ENCODE measurements at regions not wholly inside any gene's neighbourhood (a gene's known extent, or its start where the extent isn't known, plus 50 kb on each side); places are given as distances from the start of the nearest gene placed in this dataset.
"Not testable (repeated sequence)": the region's sequence is repeated elsewhere in the genome, so short reads cannot be mapped to it uniquely, and the experiment has no call there.

DNA sequence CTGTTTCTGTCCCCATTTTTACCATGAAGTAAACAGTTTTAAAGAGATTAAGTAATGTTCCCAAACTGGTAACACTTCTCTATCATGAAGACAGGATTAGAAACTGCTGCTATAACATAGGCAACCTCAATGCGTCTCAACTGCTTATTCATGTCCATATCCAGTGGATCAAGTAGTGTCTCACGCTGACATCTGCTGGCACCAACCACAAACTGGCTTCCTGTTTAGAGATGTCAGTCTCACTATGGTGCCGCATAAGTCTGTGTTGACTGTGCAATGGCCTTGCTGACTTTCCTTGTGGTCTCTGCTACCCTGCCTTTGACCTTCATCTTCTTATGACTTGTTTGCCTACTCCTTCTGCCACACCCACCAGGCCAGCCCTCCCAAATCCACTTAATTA lies 369.6 kb upstream of the DPP6 start:
- no peak overlapping the region for H3K27ac ChIP-seq
- no peak for TF ChIP-seq POLR2A (IDR thresholded peaks at IDR 0.05)
- TF ChIP-seq, protein P1, sequence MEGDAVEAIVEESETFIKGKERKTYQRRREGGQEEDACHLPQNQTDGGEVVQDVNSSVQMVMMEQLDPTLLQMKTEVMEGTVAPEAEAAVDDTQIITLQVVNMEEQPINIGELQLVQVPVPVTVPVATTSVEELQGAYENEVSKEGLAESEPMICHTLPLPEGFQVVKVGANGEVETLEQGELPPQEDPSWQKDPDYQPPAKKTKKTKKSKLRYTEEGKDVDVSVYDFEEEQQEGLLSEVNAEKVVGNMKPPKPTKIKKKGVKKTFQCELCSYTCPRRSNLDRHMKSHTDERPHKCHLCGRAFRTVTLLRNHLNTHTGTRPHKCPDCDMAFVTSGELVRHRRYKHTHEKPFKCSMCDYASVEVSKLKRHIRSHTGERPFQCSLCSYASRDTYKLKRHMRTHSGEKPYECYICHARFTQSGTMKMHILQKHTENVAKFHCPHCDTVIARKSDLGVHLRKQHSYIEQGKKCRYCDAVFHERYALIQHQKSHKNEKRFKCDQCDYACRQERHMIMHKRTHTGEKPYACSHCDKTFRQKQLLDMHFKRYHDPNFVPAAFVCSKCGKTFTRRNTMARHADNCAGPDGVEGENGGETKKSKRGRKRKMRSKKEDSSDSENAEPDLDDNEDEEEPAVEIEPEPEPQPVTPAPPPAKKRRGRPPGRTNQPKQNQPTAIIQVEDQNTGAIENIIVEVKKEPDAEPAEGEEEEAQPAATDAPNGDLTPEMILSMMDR (IDR thresholded peaks at IDR 0.05), result no peak
- H3K4me3 ChIP-seq, result no peak overlapping the region
- intact Hi-C loops (cut with DNase I; ENCODE audit: low total_unique reads), result no loop called here
- H3K27me3 ChIP-seq, result no peaks in the 10 kb centered on the region
- H3K9me3 ChIP-seq, result no peaks in the 10 kb centered on the region
- H3K36me3 ChIP-seq, result no peaks in the 10 kb centered on the region
- DNase-seq, result no peak
- no peaks in the 10 kb centered on the region for H3K4me1 ChIP-seq

DNA sequence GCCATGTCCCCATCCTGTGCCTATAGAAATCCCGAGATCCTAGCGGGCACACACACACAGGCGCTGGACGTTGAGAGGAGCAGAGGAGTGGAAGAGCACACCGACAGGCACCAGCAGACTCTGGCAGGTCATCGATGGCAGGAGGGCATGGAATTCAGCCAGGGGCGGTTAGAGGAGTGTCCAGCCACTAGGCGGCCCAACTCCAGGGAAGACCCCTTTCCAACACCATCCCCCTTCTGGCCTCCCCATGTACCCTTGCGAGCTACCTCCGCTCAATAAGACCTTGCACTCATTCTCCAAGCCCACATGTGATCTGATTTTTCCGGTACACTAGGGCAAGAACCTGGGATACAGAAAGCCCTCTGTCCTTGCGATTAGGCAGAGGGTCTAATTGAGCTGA lies 356.0 kb upstream of the DPP6 start:
- no peak for DNase-seq
- TF ChIP-seq, protein P1 (IDR thresholded peaks at IDR 0.05), result no peak
- no peak for TF ChIP-seq POLR2A (IDR thresholded peaks at IDR 0.05)
- H3K27me3 ChIP-seq, result no peaks in the 10 kb centered on the region
- no peaks in the 10 kb centered on the region for H3K9me3 ChIP-seq
- H3K36me3 ChIP-seq, result no peaks in the 10 kb centered on the region
- H3K4me1 ChIP-seq, result no peaks in the 10 kb centered on the region
- H3K27ac ChIP-seq, result no peak overlapping the region
- H3K4me3 ChIP-seq, result no peak overlapping the region
- intact Hi-C loops (cut with DNase I; ENCODE audit: low total_unique reads), result no loop called here

DNA sequence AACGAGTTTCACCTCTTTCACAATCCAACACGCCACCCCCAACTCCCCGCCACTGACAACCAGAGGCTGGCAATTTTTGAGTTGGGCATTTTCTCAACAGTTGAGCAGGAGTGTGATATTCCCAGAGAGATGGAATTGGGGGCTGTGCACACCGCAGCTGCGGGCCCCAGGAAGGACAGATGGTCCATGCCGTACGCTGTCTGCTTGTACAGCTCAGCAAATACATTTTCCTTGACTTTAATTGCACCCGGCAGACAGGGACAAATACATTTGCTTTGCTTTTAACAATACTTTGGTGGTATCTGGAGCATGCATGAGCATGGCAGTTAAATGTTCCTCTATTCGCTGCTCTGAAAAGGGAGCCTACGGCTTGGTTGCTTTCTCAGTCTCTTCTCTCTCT lies 354.2 kb upstream of the DPP6 start:
- no peak for DNase-seq
- no peaks in the 10 kb centered on the region for H3K27me3 ChIP-seq
- no peaks in the 10 kb centered on the region for H3K4me1 ChIP-seq
- intact Hi-C loops (cut with DNase I; ENCODE audit: low total_unique reads), result no loop called here
- no peaks in the 10 kb centered on the region for H3K9me3 ChIP-seq
- H3K27ac ChIP-seq, result no peak overlapping the region
- TF ChIP-seq POLR2A (IDR thresholded peaks at IDR 0.05), result no peak
- TF ChIP-seq, protein P1 (IDR thresholded peaks at IDR 0.05), result no peak
- H3K4me3 ChIP-seq, result no peak overlapping the region
- H3K36me3 ChIP-seq, result no peaks in the 10 kb centered on the region

DNA sequence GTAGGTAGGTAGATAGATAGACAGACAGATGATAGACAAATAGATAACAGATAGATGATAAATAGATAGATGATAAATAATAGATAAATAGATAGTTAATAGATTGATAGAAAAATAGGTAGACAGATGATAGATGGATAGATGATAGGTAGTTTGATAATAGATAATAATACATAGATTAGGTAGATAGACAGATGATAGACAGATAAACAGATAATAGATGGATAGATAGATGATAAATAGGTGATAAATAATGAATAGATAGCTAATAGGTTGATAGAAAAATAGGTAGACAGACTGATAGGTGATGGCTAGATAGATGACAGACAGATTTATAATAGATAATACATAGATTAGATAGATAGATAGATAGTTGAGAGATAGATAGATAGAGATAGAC lies 350.5 kb upstream of the DPP6 start:
- no peaks in the 10 kb centered on the region for H3K36me3 ChIP-seq
- H3K27me3 ChIP-seq, result no peaks in the 10 kb centered on the region
- intact Hi-C loops (cut with DNase I; ENCODE audit: low total_unique reads), result no loop called here
- H3K4me1 ChIP-seq, result no peaks in the 10 kb centered on the region
- H3K4me3 ChIP-seq, result no peak overlapping the region
- no peaks in the 10 kb centered on the region for H3K9me3 ChIP-seq
- no peak for DNase-seq
- H3K27ac ChIP-seq, result no peak overlapping the region
- TF ChIP-seq, protein P1 (IDR thresholded peaks at IDR 0.05), result no peak
- TF ChIP-seq POLR2A (IDR thresholded peaks at IDR 0.05), result no peak

DNA sequence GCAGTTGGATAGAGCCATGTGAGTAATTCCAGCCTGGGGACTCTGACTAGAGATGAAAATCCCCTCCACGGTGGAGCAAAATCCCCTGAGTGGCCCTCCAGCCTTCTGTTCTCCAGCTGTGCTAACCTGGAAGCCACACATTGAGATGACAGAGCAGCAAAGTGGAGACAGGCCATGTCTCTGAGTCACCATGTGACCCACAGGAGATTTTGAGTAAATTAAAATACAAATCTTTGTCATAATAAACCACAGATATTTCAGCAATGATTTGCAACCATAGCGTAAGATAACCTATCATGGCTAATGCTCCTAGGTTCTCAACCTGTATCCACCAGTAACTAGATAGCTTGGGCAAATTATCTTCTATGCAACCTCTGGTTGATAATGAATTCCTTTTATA lies 328.3 kb upstream of the DPP6 start:
- H3K27me3 ChIP-seq; H3K36me3 ChIP-seq; H3K4me1 ChIP-seq; DNase-seq; H3K9me3 ChIP-seq; H3K27ac ChIP-seq; intact Hi-C loops (cut with DNase I; ENCODE audit: low total_unique reads); H3K4me3 ChIP-seq: not testable (repeated sequence)

DNA sequence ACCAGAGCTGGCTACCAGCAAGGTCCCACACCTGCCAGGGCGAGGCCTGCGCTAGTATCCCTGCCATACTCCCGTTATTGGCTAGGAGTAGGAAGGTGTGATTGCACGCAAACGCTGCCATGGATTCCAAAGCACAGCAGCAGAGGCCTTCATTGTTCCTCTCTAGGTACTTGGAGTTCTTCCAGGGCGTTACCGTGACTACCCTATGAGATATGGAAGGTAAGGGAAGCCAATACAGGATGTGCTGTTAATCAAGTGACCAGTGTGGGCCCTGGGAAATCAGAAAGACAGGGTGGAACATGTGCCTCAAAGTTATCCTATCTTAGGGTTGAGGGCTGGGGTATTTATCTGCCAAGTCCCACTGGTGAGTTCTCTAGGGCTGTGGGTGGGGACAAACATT lies 320.7 kb upstream of the DPP6 start:
- H3K4me3 ChIP-seq; DNase-seq; H3K27me3 ChIP-seq; H3K9me3 ChIP-seq; H3K27ac ChIP-seq; H3K36me3 ChIP-seq; H3K4me1 ChIP-seq; intact Hi-C loops (cut with DNase I; ENCODE audit: low total_unique reads): not testable (repeated sequence)

DNA sequence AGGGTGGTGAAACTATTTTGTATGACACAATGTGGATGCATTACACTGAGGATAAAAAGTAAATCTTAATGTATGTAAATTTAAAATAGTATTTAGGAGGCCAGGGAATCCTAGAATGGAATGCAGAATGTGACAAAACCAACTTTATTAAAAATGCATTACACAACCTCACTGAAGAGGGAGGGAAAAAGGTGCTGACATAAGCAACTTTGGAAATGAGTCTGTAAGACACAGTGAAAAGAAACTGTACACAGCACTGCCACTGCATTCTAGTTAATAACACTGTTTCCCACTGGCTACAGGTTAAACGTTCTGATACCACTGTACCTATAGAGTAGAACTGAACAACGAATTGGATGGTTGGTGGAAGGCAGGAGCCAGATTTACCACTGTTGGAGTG lies 308.8 kb upstream of the DPP6 start:
- H3K4me1 ChIP-seq; H3K27ac ChIP-seq; intact Hi-C loops (cut with DNase I; ENCODE audit: low total_unique reads); H3K36me3 ChIP-seq; H3K9me3 ChIP-seq; H3K4me3 ChIP-seq; H3K27me3 ChIP-seq; DNase-seq: not testable (repeated sequence)

DNA sequence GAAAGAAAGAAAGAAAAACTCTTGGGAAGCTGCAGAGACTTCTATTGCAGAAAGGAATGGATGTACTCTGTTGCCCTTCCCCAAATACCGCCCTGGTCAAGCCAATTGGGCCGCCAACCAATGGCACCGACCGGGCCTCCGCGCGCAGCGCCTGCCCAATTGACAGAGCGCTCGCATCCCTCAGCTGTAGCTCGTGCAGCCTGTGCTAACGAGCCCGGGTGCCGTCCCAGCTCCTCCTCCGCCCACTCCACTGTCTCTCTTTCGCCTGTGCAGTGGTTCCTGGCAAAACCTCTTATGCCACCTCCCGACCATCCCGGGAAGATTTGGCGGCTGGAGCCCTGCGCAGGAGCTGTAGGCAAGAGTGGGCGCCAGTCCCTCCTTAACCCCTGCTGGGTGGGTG lies 304.2 kb upstream of the DPP6 start:
- H3K36me3 ChIP-seq; H3K9me3 ChIP-seq; H3K27me3 ChIP-seq; intact Hi-C loops (cut with DNase I; ENCODE audit: low total_unique reads); H3K4me1 ChIP-seq: not testable (repeated sequence)
- DNase-seq, result peak; percentile 53 to 79
- H3K4me3 ChIP-seq, result peak overlapping the region; percentile 14 to 23
- H3K27ac ChIP-seq, result peak overlapping the region; percentile 54 to 59

DNA sequence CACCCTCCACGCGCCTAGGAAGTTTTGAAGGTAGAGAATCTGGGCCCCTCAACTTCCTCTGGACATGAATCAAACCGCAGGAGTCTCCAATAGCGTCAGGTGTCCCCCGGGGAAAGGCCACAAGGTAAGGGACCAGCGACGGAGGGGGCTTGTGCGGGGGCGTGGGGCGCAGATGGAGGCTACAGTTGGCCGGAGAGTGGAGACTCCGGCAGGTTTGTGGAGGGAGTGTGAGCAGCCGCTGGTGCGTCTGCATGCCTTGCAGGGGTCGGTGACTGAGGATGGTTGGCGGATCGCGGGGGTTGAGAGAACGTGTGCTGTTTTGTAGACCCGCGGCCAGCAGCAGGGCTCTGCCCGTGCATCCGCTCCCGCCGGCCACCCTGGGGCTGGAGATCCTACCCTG lies 303.3 kb upstream of the DPP6 start:
- DNase-seq, result peak in 1 of 2 donors; percentile 13
- H3K27me3 ChIP-seq; H3K9me3 ChIP-seq; H3K4me1 ChIP-seq; intact Hi-C loops (cut with DNase I; ENCODE audit: low total_unique reads); H3K36me3 ChIP-seq: not testable (repeated sequence)
- Histone ChIP-seq H3K27ac (peak overlapping the region; percentile 64 to 78), H3K4me3 (peak overlapping the region; percentile 46 to 49)

DNA sequence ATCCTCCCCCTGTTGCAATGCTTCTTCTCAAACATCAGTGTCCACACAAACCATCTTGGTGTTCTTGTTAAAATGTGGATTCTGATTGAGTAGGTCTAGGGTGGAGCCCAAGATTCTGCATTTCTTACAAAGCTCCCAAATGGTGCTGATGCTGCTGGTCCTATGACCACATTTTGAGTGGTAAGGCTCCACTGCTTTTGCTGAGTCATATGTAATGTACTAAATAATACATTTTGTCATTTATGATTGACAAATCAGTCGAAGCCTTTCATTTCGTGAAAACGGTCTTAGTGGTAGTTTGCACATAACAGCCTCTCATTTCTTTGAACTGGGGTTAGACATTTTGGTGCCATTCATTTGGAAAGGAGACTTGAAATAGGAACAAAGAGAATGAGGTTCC lies 286.3 kb upstream of the DPP6 start:
- H3K36me3 ChIP-seq; H3K9me3 ChIP-seq; DNase-seq; intact Hi-C loops (cut with DNase I; ENCODE audit: low total_unique reads); H3K4me1 ChIP-seq; H3K27ac ChIP-seq; H3K4me3 ChIP-seq; H3K27me3 ChIP-seq: not testable (repeated sequence)
